T-helper 2 cell treated with Interferon-gamma antibody and Interleukin-4, amounts not matched to agents 100 ng/mL and 5 ng/mL, for 36 hours (primary cell): ENCODE measurements at regions not wholly inside any gene's neighbourhood (a gene's known extent, or its start where the extent isn't known, plus 50 kb on each side); places are given as distances from the start of the nearest gene placed in this dataset.
"Not testable (repeated sequence)": the region's sequence is repeated elsewhere in the genome, so short reads cannot be mapped to it uniquely, and the experiment has no call there.

ENCODE experiments used
- intact Hi-C: fragments of 100-400 bp; cut with micrococcal nuclease; formaldehyde crosslinking; loops from one replicate; pipeline ENCODE4 v1.15.1; 2023

DNA sequence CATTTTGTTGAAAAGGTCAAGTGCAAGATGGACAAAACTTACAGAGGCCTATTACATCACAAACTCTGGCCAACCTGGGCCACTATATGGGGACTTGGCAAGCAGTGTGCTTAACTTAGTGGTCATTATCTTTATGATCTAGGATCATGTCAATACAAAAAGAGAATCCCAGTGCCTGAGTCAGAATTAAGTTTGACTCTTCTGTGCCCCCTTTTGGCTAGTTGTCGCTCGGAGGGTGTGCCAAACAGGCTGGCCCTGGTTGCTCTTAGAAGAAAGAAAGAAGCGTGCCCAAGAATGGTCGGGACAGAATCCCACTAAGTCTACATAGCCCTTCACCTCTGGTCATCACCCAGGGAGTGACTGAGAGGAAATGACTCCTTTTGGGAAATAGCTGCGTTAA, 100.1 kb downstream of the EIF4E start:
- intact Hi-C loops: loop anchor here (5.0 kb wide), 1 partner anchor 362 kb away; no protein-coding TSS in a partner anchor

DNA sequence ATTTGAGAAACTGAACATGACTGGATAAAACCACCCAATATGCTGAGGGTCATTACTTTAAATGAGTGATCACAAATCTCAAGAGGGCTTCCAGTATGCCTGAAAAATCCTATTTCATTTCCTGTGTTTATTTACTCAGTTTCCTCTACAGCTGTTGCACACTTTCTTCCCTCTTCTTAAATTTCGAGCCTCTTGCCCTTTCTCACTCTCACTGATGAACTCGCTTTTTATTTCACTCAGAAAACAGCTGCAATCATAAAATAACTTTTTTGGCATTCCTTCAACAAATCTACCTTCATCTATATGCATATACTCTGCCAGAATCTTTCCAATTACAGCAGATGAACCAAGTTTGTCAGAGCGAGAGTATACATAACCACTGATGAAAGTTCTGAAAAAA, 101.3 kb downstream of the EIF4E start:
- intact Hi-C loops: loop anchor here (5.0 kb wide), 1 partner anchor 360 kb away; no protein-coding TSS in a partner anchor

DNA sequence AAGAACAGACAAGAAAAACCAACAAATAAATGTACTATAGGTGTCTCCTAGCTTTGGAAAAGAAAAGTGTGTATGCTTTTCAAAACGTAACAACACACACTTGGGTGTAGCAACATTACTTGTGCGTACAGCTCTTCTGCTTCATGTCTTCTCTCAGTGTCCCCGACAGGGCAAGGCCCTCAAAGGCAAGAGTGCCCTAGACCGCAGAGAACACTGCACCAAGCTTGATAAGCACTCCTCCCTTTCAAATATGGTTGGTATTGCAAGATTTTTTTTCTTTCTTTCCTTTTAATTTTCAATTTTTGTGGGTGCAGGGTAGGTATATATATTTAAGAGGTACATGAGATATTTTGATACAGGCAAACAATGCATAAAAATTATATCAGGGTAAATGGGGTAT, 106.8 kb downstream of the EIF4E start:
- intact Hi-C loops: no loop called here

DNA sequence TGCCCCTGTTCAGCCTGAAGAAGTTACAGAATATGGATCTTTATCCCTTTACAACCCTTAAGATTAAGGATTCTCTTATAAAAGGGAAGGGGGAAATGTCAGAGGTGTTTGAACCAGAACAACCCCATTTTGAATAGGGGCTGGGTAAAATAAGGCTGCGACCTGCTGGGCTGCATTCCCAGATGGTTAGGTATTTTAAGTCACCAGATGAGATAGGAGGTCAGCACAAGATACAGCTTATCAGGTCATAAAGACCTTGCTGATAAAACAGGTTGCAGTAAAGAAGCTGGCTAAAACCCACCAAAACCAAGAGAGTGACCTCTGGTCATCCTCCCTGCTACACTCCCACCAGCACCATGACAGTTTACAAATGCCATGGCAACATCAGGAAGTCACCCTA, 110.8 kb downstream of the EIF4E start:
- intact Hi-C loops: not testable (repeated sequence)

DNA sequence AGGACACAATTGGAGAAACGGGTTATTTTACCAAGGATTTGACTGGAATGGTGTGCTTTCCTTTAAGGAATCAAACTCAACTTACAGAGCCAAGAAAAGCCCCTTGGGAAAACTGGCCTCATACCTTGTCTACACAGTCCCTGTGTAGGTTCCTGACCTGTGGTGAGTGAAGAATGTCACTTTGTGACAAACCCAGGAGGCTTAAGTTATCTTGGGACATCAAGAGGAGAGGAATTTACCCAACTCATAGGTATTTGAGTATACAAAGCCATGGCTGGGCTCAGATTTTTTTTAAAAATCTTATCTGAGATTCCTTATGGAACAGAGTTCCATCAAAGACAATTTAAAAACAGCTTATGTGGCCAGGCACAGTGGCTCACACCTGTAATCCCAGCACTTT, 112.1 kb downstream of the EIF4E start:
- intact Hi-C loops: no loop called here

DNA sequence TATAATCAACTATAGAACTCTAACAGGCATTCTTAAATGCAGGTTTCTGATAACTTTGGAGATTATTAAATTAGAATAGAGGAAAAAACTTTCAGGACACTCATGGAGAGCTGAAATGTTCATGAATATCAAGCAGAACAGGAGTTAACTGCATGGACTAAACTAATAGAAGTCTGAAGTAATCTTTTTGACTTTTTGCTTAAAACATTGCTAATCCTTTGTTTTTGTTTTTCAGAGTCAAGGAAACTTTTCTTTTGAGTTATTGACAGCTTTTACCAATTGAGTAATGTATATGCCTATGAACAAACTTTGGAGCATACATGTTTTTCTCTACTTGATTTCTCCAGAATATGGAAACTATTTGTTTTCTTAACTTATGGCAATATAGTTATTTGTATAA, 112.5 kb downstream of the EIF4E start:
- intact Hi-C loops: no loop called here

DNA sequence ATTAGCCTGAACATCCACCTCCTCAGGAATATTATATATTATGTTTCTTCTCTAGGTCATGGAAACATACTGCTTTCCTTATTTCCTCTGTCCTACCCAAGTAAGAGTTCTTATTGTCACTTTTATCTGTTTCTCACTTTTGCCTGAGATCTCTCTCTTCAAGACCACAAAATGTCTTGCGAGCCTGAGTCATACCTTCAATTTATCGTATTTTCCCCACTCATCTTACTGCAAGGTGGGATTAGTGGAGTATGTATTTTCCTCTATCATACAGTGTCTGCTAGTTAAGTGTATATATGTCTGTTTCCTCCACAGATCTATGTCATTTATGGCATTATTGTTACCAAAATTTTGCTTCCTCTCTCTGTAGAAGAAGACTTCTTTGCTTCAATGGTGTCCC, 124.5 kb downstream of the EIF4E start:
- intact Hi-C loops: no loop called here

DNA sequence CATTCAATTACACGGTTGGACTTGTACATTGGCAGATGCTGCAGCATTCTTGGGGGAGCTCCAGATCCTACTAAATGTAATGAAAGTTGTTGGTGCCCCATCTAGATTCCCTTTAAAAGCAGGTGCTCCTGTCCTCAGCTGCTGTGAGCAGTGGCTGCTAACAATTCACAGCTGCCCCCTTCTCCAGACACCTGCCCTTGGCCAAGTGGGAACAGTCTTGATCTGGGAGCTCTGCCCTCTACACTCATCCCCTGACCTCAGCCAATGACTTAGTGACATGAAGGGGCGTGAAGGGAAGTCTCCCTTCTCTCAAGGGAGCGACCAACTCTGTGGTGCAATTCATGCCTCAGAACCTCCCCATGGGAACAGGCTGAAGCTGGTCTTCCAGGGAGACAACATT, 125.7 kb downstream of the EIF4E start:
- intact Hi-C loops: no loop called here

DNA sequence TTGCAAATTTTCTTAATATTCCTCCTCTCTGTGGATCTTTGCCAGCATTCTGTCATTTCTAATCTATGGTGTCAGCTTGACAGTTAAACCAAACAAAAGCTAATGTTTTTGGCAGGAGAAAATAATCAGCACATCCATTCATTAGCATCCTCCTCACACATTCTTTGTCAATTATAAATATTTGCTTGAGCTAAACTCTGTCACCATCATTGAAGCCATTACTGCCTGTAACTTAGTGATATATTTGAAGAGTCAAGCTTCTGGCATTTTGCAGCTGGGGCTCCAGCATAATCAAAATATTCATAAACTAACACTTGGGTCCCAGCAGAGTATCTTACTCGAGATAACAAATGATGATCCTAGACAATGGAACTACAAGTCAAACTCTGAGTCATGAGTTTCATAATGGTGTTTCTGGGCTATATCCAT, 126.1 kb downstream of the EIF4E start:
- intact Hi-C loops: no loop called here

DNA sequence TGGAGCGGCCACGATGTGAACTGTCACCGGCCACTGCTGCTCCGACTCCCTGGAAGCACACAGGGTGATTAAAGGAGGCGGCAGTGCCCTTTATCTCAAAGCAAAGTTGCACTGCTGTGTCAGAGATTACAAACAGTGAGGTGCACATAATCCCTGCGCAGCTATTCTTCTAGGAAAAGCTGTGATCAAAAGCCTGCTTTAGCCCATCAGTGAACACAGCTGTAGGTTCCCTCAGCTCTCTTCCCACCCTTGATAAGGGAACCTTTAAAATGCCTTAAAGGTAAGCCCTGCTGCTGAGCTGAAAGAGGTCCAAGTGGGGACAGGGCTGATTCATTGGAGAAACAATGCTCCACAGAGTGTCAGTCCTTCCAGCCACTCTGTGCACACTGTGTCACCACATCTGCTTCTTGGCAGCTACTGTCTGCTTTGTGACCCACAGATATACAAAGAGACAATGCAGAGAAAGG, 127.6 kb downstream of the EIF4E start:
- intact Hi-C loops: no loop called here

DNA sequence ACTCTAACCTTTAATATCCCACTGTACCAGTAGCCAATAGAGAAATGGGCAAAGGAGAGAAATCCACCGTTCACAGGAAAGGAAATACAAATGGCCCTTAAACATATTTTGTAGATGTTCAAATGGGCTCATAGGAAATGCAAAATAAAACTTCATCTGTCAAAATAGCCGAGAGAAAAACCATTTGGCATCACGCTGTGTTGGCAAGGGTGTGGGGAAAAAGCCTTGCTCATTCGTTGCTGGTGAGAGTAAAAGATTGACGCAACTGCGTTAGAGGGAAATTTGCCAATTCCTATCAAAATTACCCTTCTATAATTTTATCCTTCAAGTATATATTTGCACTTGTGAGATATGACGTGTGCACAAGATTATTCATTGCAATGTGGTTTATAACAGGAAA, 131.9 kb downstream of the EIF4E start:
- intact Hi-C loops: no loop called here

DNA sequence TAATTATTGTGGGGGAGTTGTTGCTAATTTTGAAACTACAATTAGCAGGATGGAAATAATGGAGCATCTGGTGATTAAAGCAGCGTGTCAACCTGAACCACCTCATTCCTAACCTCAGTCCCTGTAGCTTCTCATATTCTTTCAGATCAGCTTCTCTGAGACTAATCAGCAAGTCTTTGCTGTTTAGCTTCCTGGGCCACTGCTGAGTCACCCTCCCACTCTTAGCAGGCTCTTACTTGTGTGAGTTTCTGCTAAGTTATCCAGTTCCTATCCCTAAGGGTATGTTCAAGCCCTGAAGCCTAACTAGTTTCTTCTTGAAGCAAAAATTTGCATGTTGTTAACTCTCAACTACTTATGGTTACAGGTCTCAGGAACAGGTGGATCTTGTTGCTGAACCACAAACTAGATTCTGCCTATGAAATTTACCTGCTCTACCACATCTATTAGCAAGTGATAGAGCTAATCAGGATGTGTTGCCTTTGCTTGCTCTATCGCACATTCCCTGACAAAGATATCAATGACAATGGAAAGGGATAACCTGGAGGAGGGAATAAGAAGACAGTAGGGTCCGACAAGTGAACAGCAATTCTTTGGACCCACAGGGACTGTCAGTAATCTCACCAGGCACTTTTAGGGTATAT, 134.2 kb downstream of the EIF4E start:
- intact Hi-C loops: no loop called here

DNA sequence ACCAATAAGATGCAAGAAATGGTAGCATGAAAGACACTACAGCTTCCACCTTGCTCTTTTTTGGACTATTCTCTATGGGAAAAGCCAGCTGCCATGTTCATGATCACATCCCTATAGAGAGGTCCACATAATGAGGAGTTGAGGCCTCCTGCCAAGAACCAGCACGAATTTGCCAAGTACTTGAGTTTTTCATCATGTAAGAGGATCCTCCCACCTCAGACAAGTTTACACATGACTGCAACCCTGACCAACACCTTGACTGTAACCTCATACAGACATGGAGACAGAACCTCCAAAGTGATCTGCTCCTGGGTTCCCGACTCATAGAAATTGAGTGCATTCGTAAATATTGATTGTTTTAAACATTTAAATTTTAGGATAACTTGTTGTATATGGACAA, 135.2 kb upstream of the TSPAN5 start:
- intact Hi-C loops: no loop called here

DNA sequence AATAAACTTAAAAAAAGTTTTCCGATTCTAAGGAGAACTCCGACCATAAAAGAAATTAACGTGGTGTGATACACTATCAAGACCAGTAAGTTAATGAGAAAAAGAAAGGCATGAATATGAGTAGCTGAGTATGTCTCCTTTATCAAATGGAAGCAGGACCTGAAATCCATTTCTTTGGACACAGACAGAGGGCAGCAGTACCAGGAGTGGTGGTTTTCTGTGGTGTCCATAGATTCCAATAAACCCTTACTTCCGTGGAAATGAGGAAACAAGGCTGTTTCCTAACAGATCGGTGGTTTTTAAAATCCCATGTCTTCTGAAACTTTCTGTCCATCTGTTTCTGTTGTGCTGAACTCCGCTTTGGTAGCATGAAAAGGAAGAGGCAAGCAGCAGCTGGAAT, 128.5 kb upstream of the TSPAN5 start:
- intact Hi-C loops: no loop called here

DNA sequence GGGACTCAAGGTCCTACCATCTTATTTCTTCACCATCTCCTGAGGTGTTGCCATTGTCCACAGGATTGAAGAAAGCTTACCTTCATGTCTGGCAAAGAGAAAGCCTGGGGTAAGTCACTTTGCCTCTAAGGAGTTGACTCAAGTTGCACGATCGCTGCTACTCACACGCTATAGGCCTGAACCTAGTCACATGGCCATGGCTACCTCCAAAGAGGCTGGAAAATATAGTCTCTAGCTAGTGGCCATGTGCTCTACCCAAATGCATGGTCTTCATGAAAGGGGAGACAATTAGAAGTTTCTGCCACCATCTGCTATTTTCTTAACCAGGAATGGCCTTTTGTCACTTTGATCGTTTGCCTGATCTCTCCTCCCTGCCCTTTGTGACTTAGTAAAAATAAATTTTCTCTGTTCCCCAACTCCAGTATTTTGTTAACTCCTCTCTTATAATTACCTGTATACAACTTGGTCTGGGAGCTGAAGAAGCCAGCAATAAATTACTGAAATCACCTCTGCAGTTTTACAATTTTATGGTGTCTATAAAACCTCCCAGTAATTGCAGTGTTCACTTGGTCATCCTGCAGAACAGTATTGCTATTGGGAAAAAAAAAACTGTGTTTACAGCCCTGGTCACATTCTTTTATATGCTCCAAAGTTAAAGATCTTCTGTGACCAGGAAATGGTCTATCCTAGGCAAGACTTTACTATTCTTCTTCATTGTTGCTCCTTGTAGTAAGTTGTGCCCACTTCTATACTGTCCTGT, 126.7 kb upstream of the TSPAN5 start:
- intact Hi-C loops: no loop called here

DNA sequence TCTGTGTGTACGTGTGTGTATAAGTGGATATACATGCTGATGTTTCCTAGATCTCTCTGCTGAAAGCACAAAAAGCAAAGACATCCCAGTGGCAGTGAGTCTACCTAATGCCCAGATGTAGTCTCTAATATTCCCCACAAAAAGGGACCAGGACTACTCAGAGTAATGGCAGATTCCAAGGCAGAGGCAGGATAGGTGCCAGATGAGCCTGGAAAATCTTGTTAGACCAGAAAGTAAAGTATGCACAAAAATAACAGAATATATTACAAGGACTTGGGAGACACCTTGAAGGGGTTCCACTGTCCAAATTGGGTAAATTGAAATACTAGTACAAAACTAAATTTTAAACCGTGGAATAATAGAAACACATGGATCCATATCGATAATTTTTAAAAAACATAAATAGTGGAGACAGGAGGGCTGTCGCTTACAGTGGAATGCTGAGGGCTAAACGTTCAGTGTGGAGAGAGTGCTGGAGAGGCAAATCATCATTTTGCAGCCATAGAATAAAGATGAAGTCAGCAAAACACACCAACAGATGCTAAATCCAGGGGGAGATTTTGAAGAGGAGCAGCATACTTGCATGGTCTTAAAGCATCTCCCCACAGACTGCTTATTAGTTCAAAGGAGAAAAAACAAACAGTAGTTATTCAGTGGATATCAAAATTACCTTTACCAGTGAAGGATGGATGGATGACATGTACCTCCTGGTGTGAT, 123.4 kb upstream of the TSPAN5 start:
- intact Hi-C loops: no loop called here

DNA sequence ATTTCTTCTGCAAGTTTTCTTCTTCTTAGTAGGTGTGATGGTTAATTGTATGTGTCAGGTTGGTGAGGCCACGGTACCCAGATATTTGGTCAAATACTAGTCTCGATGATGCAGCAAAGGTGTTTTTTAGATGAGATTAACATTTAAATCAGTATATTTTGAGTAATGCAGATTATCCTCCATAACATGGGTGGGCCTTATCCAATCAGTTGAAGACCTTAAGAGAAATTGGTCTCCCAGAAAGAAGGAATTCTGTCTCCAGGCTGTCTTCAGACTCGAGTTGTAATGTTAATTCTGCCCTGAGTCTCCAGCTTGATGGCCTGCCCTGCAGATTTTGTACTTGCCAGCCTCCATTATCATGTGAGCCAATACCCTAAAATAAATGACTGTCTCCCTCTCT, 122.5 kb upstream of the TSPAN5 start:
- intact Hi-C loops: no loop called here

DNA sequence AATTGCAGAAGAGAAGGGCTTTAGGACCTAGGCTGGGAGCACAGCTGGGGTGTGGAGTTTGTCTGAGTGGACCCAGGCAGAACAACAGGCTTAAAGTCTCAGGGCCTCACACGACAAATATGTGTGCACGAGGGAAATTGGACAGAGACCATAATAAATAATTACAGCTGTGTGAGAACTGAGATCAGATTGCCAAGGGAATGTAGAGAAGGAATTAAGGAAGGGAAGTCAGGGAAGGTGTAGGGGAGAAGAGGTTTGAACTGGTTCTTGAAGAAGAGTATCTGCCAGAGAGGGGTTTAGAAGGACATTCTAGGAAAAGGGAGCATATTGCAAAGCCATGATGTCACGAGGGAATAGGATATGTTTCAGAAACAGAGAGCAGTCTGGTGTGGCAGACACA, 120.7 kb upstream of the TSPAN5 start:
- intact Hi-C loops: no loop called here

DNA sequence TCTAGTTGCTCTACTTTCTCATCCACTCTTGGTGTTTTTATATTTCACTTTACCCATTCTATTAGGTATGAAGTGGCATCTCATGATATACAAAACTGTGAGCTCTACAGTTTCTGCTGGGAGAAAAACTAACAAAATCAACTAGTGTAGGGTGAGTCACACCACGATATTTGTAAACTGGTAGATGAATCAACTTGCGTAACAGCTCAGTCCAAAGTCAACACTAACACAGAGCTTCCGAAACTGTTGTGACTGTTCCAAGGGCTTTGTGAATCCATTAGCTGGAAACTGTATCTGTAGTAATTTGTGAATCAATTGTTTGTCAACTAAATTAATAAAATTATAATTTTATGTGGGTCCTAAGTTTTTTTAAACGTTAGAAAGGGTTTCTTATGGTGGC, 119.8 kb upstream of the TSPAN5 start:
- intact Hi-C loops: no loop called here

DNA sequence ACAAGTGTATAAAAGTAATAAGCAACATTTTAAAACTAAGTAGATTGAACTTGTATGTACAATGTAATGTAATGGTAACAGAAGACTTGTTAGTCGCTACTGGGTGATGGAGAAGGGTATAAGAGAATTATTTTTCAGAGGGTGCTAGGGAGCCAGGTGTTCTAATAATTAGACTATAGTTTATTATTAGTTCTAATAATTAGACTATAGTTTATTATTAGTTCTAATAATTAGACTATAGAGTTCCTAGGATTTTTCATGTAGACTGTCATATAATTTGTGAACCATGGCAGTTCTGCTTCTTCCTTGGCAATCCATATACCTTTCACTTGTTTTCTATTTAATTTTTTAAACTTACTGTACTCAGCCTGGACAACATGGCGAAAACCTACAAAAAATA, 117.3 kb upstream of the TSPAN5 start:
- intact Hi-C loops: no loop called here

DNA sequence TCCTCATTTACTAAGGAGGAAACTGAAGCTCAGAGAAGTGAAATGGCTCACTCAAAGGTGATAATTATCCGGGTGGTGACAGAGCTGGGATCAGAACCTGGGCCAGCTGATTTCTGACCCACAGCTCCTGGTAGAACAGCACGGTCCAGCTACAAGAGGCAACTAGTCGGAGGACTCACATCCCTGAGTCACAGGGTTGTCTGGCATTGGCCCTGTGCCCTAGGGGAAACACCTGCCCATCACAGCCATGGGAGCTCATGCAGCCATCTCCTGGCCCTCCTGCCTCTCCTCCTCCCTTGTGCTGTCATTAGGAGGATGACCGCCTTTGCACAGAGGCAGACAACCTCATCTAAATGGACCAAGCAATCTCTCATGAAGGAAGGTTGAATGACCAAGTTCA, 115.2 kb upstream of the TSPAN5 start:
- intact Hi-C loops: no loop called here

DNA sequence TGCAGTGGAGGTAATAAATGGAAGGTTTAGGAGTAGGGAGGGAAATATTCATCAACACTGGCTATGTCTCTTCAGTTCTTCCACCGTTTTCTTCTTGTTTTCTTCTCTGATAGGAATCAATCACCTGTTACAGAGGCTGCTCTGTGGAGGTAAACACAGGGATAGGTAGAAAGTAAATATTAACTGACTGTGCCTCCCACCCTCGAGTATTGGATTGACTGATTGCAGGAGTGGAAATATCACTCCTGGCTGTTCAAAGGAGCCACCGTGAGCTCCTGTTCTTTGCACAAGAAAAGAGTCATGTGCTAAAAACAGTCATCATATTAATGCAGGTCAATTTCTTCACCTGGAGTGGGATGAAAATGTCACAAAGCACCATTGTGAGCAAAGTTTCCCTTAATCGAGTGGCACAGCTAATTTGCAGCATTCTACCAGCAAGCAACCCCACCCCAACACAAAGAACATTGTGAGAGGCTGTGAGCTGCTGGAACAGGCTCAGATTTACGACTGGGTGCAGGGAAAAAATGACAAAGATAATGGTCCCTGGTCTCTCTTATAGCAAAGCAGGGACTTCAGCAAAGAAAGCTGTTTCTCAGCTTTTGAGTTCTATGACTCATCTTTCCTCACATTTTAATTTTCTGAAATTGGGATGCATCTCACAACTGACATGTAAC, 113.7 kb upstream of the TSPAN5 start:
- intact Hi-C loops: no loop called here
